Nucleus accumbens (tissue), 56 donors: ENCODE measurements at regions not wholly inside any gene's neighbourhood (a gene's known extent, or its start where the extent isn't known, plus 50 kb on each side); places are given as distances from the start of the nearest gene placed in this dataset.
A peak's percentile ranks its signal among the peaks of the same experiment; 100 is the strongest.
"Not testable (repeated sequence)": the region's sequence is repeated elsewhere in the genome, so short reads cannot be mapped to it uniquely, and the experiment has no call there.

Source experiments
- DNase-seq, 56 donors: peaks; one replicate each; lab custom pipeline; 2025; lab: John Stamatoyannopoulos, UW

DNA sequence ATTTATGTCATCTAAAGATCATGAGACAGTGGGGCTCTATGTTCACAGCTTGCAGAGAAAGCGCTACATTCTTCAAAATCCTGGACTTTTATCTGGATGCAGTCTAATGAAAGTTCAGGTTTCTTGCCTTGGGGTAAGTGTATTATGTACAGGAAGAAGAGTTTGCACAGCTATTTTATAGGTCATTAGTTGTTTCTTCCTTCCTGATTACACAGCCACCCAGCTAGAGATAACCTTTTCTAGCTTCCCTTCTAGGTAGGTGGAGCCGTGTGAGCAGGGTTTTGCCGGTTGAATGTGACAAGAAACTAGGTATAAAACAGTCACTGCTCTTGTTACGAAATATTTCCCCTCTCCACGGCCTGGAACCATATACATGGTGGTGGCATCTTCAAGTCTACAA, 800.8 kb upstream of the SOX11 start:
- DNase-seq = no peak

DNA sequence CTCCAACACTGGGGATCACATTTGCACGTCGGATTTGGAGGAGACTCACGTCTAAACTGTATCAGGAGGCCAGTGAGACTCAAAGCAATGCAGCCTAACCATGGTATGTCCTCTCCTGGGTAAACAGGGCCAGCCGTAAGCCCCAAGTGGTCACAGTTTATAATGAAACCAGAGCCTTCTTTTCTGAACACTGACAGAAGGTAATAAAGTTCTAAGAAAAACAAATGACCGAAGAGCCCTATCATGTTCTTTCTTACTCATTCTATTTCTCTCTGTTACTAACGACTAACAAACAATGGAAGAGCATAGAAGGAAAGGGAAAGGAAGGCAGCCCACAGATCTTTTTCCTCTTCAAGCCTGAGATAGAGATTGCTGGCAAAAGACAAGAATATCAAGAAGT, 796.8 kb upstream of the SOX11 start:
- DNase-seq = no peak

DNA sequence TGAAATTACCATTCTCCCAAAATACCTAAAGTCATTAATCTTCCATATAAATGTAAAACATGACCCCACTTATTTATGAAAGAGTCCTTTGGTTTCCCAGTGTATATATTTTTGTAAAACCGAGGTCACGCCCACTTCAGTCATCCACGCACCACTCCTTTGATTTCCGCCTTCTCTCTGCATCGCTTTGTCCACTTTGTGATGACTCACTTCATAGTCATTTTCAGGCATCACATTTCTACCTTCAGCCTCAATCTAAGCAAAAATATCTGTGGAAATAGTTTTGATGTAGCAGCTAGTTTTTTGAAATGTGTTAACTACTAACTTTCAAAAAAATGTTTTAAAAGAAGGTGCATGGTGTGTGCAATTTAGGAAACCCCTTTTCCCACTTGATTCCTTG, 793.5 kb upstream of the SOX11 start:
- DNase-seq = no peak

DNA sequence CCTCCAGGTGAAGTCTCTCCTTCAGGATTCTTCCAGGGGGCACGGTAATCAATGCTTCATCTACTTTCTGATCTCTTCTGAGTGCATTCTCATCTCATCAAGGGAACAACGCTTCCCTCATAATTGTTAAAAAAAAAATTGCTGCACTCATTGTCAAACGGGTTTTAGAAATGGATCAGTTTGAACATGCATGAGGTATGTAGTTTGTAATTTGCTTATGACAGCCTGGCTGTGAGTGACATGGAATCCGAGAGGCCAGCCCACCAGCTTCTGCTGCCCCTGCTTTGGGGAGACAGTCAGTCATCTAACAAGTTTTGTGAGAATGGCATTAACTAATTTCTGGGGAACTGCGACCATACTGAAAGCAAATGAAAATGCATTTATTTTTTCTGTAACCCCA, 791.9 kb upstream of the SOX11 start:
- DNase-seq = no peak

DNA sequence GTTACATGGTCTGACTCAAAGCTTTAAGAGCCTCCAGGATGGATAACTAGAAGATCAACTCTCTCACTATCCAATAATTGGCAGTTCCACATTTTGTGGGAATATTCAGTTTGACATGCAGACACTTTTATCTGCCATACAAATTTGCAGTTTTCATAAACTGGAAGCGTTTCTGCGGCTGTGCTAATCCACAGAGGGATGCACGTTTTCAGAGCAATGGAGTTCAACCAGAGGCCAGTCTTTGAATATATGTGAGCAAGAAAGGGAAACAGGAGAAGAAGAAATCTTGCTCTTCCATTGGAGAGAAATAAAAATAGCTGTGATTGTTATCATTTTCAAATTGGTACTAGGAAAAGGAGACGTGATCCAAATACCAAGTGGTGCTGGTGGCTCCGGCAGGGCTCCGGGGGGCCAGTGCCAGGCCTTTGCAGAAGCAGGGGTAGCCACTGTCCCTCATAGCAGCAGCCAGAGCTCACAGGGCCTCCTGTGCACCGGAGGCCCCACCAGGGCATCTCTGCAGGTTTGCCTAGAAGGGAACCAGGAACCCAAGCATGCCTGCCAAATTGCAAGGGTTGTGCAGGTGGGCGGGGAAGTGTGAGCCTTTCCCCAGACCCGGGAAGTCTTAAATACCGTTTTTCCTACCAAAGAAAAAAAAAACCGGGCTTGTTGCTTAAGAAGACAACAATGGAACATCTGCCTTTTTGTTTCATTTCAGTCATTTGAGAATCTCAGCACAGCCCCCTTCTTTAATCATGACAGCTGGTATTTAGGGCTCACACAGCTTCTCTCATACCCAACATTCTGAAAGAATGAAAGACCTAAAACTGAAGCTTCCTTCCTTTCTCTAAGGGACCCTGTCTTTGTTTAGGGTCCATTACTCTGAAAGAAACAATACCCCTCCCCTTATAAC, 791.1 kb upstream of the SOX11 start:
- no peak for DNase-seq

DNA sequence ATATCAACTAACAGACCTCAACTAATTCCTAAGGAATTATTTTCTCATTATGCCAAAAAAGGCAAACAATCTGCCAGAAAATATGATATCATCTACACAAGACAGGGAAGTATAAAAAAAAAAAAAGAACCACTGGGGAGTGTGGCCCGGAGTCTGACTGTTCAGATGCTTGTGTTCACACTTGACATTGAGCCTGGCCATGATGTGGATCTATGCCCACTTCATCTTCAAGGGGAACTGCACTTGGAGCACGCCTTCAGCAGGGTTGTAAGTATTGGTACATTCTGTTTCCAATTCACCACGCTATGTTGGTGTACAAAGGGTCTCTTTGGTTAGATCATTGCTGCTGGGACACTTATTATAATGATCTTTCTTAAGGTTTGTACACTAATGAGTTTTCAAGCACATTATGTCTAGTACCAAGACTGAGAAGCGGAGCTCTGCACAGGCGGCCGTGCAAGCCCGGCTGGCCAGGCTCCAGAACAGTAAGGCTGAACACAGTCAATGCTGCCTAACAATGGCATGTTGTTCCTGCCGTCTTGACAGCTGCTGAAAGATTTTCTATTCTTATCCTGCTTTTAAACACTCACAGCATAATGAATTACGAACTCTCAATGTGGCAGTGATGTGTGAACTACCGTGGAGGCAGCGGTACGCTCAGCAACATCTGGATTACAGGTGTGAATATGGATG, 788.4 kb upstream of the SOX11 start:
- peak in 16 of 56 donors; percentile 1 to 41 (median 6) for DNase-seq

DNA sequence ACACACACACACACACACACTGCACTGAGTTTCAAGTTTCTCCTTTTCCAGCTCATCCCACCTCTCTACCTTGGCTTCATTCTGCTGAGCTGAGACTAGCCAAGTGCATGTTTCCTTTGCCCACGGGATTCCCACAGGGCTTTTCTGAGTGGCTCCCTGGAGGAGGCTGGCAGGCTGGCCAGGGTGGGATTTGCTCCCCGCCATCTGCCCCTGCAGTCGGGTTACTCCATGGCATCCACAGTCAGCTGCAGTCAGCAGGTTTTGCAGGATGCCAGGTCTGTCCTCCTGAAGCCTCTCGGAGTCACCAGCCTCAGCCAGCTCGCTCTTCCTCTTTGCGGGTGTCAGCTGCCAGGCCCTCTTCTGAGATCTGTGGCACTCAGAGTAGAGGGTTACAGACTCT, 783.7 kb upstream of the SOX11 start:
- DNase-seq = no peak

DNA sequence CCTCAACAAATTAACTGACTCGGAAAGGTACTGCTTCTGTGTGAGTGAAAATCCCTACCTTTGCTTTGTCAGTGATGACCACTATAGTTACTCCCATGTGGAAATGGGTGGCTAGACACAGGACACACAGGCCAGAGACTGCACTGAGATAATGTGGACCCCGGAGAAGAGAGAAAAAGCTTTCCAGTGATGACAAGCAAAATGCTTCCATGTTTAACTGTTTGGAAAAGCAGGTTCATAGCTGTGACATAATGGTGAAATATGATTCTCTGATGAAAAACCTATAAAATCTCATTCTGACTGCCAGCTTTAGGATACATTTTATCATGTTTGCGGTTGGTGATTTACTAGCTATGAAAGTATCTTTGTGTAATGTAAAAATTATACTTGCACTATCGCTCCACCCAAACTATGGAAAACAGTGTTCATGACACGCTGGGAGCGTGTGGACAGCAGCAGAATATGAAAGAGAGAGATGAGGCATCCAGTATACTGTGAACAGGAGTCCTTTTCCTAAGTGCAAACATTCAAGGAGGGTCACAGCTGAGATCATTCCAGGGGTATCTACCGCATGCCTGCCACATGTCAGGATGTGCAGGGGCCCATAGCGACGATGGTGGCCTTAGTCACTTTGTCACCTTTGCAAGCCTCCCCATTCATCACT, 782.7 kb upstream of the SOX11 start:
- DNase-seq = no peak

DNA sequence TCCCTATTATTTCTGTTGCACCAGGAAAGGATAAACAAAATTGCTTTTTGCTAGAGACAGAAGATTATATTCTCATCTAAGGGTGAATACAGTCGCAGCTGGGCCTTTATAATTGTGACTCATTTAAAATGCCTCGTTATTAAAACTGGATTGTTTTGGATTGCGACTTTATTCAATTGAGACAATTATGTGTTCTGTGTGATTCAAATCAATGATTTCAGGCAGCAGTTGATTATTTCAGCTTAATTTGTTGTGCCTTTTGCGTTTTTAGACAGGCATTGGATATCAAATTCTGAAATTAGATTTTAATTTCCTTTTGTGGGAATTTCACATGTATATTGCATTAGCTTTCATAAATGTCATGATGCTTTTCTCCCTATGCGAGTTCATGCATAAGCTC, 778.1 kb upstream of the SOX11 start:
- no peak for DNase-seq

DNA sequence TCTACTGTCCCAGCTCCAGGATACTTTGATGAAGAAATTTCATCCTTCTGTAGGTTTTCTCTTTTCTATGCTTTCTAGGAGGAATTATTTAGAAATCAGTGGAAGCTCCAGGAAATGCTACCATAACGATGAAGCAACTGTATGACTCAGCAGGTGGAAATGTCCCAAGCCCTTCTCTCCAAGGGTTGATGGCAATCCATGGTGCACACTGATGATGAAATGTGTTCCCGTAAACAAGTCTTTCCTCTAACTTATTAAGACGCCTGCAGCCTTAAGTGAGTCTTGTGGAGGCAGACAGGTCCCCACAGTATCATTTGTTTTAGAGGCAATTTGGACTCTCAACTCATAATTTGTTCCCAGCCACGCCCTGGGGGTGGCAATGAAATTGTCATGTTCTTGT, 777.6 kb upstream of the SOX11 start:
- no peak for DNase-seq

DNA sequence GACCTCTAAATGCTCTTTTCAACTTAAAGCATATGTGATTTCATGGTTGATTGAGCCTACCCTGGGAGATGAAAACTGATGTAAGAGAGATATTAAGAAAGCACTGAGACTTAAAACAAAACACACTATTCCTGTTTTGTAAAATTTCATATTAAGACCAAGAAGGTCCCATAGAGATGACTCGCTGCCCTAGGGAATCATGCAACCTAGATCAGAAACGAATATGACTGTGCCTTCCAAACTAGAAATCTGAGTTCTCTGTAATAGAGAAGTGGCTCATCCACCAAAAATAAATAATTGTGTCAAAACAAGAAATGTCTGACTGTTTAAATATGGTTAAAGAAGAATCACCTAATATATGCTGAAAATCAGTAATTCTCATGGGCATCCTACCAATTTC, 776.8 kb upstream of the SOX11 start:
- DNase-seq = no peak

DNA sequence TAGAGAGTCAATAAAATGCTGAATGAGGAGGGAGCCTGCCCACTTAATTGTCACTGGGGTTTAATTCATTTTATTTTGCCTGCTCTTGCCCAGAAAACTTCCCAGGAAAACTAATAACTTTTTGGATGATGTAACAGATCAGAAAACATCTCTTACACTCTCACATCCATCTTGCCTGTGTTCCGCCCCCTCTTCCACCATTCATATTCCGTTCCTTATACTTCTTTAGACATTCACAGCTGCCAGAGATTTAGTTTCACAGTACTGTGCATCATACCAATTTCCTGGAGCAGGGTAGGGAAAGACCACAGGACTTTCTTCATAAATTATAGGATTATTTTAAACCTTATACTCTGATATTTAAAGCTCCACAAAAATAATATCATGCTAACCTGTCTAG, 776.1 kb upstream of the SOX11 start:
- no peak for DNase-seq

DNA sequence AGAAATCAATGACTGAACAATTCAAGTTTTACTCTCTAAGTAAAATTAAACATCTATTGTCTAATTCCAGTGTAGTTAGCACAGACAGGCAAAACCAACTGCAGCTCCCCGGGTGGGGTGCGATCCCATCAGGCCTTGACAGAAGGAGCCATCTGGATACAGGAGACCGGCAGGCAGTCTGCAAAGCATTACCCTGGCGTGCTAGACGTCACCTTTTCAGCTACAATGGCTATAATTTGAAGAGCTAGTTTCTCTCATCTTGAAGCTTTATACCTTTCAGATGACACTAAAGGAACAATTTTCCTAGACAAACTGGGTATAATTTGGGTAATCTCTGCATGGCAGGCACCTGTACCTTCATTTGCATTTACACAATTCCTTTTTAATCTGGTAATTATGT, 761.5 kb upstream of the SOX11 start:
- DNase-seq = peak in 14 of 56 donors; percentile 0 to 42 (median 10)

DNA sequence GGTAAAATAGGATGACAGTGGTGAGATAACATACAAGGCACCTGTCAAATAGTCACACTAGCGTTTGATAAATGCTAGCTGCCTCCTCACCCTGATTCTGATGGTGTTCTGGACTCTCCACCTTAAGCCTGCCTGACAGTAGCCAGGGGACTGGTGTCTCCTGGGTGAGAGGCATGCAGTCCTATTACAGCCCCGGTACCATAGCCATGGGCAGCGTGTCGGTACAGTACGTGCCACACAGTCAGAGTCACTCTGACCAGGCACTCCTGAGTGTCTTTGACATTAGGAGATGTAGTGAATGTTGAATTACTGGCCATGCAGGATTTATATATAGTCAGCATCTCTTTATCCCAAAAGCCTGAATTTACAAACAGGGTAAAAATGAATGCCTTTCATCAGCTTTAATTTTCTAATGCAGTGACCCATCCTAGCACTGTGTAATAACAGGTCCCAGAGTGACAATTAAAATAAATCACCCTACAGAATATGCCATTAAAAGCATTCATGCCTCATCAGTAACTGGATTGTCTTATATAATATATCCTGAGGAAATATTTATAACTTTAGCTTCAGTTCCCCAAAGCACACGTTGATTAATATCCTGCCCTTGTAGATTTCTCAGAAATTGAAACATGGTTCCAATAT, 760.3 kb upstream of the SOX11 start:
- DNase-seq = no peak

DNA sequence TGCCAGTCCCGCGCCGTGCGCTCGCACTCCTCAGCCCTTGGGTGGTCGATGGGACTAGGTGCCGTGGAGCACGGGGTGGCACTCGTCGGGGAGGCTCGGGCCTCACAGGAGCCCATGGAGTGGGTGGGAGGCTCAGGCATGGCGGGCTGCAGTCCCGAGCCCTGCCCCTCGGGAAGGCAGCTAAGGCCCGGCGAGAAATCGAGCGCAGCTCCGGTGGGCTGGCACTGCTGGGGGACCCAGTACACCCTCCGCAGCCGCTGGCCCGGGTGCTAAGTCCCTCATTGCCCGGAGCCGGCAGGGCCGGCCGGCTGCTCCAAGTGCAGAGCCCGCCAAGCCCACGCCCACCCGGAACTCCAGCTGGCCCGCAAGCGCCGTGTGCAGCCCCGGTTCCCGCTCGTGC, 756.9 kb upstream of the SOX11 start:
- DNase-seq = not testable (repeated sequence)

DNA sequence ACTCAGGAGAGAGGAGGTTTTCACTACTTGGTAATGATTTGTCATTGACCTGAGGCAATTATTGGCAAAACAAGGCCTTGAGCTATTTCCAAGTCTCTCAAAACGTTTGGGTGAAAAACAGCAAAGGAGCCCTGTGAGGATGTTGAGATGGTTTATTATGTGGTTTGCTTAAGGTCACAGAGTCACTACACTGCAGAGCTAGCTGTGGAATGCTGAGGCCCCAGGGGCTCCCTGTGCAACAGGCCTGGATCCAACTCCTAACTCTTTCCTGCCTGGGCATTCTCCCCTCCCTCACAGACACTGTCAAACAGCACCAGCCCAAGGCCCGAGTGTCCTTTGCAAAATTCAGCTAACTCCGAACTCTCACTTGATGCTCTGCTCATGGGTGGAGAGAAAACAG, 754.6 kb upstream of the SOX11 start:
- DNase-seq = no peak

DNA sequence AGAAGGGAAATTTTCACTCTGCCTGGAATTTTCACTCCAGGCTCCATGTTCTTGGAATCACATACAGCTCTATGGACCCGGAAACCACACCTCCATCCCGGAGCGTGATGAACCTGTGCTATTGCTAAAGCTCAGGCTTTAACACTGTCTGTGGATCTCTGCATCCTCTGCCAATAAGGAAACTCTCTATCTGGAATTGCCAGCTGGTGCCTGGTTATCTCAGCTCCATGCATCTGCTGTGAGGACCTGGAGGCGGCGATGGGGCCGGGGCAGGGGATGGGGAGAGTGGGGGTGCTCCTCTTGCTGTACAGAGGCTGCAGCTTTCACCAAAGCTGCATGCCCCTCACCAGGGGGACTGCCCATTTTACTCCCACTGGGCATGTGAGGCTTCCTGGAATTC, 754.0 kb upstream of the SOX11 start:
- no peak for DNase-seq

DNA sequence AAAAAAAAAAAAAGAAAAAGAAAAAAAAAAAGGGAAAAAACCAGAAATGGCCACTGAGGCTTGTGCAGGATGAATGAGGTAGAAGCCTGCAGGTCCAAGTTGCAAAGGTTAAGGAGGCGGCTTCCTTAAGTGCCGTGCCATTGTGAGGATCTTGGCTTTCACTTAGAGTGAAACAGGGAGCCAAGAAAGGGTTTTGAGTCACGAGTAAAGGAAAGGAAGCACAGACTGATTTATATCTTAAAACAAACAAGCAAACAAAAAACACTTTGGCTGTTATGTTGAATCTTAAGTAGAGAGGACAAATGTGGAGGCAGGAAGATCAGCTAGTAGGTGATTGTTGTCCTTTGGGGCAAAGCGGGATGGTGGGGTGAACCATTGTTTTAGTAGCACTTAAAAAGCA, 749.7 kb upstream of the SOX11 start:
- no peak for DNase-seq

DNA sequence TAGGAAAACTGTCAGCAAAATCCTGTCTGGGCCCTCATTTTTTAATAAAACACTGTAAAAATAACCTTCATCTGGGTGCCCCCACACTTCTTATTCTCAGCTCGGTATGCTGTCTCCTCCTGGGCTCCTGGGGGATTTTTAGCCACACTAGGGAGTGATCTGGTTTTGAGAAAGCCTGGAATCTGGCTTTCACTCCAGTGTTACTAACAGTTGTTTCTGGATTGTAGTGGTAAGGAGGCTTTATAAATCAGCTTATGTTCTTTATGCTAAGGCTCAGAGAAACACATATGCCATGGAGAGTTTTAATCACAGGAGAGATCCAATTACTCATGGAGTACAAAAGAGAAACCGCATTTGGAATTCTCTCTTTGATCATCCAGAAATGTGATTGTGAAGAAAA, 744.3 kb upstream of the SOX11 start:
- no peak for DNase-seq

DNA sequence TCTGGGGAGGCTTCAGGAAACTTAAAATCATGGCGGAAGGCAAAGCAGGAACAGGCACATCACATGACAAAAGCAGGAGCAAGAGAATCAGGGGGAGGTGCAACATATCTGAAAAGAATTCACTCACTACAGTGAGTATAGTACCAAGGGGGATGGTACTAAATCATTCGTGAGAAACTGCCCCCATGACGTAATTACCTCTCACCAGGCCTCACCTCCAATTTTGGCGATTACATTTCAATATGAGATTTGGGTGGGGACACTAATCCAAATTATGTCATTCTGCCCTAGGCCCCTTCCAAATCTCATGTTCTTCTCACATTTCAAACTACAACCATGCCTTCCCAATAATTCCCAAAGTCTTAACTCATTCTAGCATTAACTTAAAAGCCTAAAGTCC, 740.8 kb upstream of the SOX11 start:
- no peak for DNase-seq

DNA sequence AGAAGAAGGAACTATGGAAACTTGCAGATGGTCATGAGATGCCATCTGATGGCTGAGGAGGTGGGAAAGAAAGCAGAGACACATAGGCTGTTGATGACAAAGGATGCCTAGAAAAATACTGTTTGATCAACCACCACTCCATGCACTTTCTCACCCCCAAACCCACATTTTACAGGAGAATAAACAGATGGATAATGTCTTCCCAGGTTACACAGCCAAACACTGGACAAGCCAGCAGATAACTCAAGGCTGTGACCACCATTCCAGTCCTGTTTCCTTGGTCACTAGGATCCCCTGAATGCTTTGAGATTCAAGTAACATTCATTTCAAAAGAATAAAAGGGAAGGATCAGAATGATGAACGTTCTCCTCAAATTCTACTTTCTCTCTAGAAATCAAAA, 733.0 kb upstream of the SOX11 start:
- no peak for DNase-seq
